Upper lobe of left lung (tissue), 6 donors: ENCODE measurements at regions not wholly inside any gene's neighbourhood (a gene's known extent, or its start where the extent isn't known, plus 50 kb on each side); places are given as distances from the start of the nearest gene placed in this dataset.

Experiments used
- ATAC-seq, 2 donors: fragments of 200-7000 bp; cut with Tn5 transposase; one replicate each; pipeline ENCODE4 v1.9.1; 2022; ENCODE audit warnings: mild to moderate bottlenecking in 2 of 2, moderate library complexity in 2 of 2; ENCODE audit not compliant: low FRiP score in 2 of 2
- DNase-seq, 2 donors: peaks; one replicate each; pipeline ENCODE4 v3.0.0-alpha.2; 2019 to 2020
- H3K27ac ChIP-seq, 4 donors: fragments of 200-600 bp; sonication (generic); one replicate each; pipeline ENCODE4 v1.5.1; 2016 to 2019
- H3K27me3 ChIP-seq, 4 donors: fragments of 200-600 bp; sonication (generic); one replicate each; pipeline ENCODE4 v1.5.1; 2017 to 2019
- H3K36me3 ChIP-seq, 4 donors: fragments of 200-600 bp; sonication (generic); one replicate each; pipeline ENCODE4 v1.5.1; 2016 to 2019
- H3K4me1 ChIP-seq, 4 donors: fragments of 200-600 bp; sonication (generic); one replicate each; pipeline ENCODE4 v1.5.1; 2018 to 2019
- H3K4me3 ChIP-seq, 4 donors: fragments of 200-600 bp; sonication (generic); one replicate each; pipeline ENCODE4 v1.5.1; 2017 to 2019; ENCODE audit warnings: mild to moderate bottlenecking in 2 of 4, moderate library complexity in 1 of 4
- H3K9me3 ChIP-seq, 4 donors: fragments of 200-600 bp; sonication (generic); one replicate each; pipeline ENCODE4 v1.5.1; 2018 to 2019
- CTCF ChIP-seq, 6 experiments: fragments of 450-650 bp in 4 of 6; fragments of 200-600 bp in 2 of 6; sonication (generic) in 2 of 6; IDR thresholded peaks; one replicate each; pipeline ENCODE4 v1.5.1; 2016 to 2019; ENCODE audit warnings: antibody characterized with exemption in 6 of 6
- EP300 ChIP-seq, 4 donors: sonication (generic); formaldehyde crosslinking; IDR thresholded peaks; one replicate each; pipeline ENCODE4 v1.5.1; 2017; ENCODE audit warnings: antibody characterized with exemption in 4 of 4, control low read depth in 2 of 4
- POLR2A ChIP-seq, 4 donors: fragments of 450-650 bp; IDR thresholded peaks; one replicate each; pipeline ENCODE4 v1.5.1; 2016 to 2017; ENCODE audit warnings: antibody characterized with exemption in 4 of 4, mild to moderate bottlenecking in 2 of 4
- POLR2AphosphoS5 ChIP-seq, 2 donors: sonication (generic); formaldehyde crosslinking; IDR thresholded peaks; one replicate each; pipeline ENCODE4 v1.5.1; 2017; ENCODE audit warnings: antibody characterized with exemption in 2 of 2
- WGBS, 2 donors: methylation state at CpG; one replicate each; pipeline ENCODE4 v1.1.5; 2017 to 2018; 5-methylcytosine and 5-hydroxymethylcytosine counted together
- donor health status: DM: no; HTN: no; CAD: no; lungs with moderate emphysema.
- donor health status: DM: no; HTN: yes; CAD: no; lungs with severe emphysema.

DNA sequence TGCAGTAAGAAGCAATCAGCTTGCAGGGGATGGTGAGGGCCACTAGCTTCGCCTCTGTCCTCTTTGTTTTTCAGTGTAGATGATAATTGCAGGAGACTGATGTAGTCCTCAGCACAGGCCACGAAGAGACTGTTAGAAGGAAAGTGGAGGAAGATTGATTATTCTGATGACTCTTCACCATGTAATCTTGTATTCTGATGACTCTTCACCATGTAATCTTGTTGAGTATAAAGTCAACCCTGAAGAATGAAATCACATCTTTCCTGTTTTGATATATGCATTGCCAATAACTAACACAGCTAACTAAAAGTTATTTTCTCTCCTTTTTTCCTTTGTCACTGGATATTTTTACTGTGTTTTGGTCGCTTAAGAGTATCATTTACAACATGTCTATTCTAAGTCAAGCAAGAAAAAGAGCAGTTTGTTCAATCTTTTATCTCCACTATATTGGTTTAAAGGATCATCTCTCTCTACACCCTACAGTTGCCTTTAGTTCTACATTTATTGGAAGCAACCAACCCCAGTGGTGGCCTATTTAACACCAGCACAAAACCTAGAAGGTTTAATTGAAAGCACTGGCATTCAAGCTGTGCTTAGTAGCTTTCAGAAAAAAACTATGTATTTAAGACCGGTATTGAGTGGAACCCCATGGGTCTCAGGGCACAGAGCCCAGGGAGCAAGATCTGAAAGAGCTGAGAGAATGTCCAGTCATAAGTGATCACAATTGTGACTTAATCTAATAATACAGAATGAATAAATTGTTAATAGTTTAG lies 107.2 kb upstream of the BTBD3 start:
- ATAC-seq, result peak in 1 of 2 donors; percentile 24
- WGBS, 2 donors, result 58 to 59% methylated on average over 4 of the region's 4 CpGs

DNA sequence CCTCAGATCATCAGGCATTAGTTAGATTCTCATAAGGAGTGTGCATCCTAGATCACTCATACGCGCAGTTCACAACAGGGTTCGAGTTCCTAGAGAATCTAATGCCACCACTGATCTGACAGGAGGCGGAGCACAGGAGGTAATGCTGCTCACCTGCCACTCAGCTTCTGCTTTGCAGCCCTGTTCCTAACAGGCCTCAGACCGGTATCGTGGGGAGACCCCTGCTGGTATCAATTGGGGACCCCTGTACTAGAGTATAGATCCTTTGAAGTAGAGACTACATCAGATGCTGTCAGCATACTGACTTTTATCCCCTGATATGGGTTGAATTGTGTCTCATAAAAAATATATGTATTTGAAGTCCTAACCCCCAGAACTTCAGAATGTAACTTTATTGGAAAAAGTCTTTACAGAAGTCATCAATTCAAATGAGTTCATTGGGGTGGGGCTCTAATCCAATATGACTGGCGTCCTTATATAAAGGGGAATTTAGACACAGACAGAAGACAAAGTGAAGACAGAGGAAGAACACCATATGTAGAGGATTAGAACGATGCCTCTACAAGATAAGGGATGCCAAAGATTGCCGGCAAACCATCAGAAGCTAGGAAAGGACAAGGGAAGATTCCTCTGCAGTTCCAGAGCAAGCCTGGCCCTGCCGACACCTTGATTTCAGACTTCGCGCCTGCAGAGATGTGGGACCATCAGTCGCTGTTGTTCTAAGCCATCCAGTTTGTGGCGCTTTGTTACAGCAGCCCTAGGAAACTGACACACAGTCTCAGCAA lies 104.4 kb upstream of the BTBD3 start:
- Histone ChIP-seq H3K36me3 (no peaks in the 10 kb centered on the region), H3K27me3 (no peaks in the 10 kb centered on the region), H3K4me3 (no peak overlapping the region), H3K27ac (no peak overlapping the region), H3K9me3 (no peaks in the 10 kb centered on the region), H3K4me1 (no peaks in the 10 kb centered on the region)
- DNase-seq (no peak), ATAC-seq (no peak)
- WGBS, 2 donors, result 93 to 95% methylated on average over 14 of the region's 14 CpGs
- TF ChIP-seq EP300 (IDR thresholded peaks at IDR 0.05) (no peak), CTCF (IDR thresholded peaks at IDR 0.05) (no peak), POLR2A (IDR thresholded peaks at IDR 0.05) (no peak), POLR2AphosphoS5 (IDR thresholded peaks at IDR 0.05) (no peak)

More for the DNA sequence above, 107.2 kb upstream of the BTBD3 start:
- Histone ChIP-seq H3K27ac (no peak overlapping the region), H3K4me1 (no peaks in the 10 kb centered on the region), H3K36me3 (no peaks in the 10 kb centered on the region), H3K27me3 (no peaks in the 10 kb centered on the region), H3K9me3 (no peaks in the 10 kb centered on the region), H3K4me3 (no peak overlapping the region)
- no peak for TF ChIP-seq EP300 (IDR thresholded peaks at IDR 0.05)
- TF ChIP-seq POLR2A (IDR thresholded peaks at IDR 0.05), result no peak
- TF ChIP-seq CTCF (IDR thresholded peaks at IDR 0.05), result no peak
- TF ChIP-seq POLR2AphosphoS5 (IDR thresholded peaks at IDR 0.05), result no peak
- no peak for DNase-seq

- Histone ChIP-seq H3K27me3 (no peaks in the 10 kb centered on the region), H3K36me3 (no peaks in the 10 kb centered on the region), H3K9me3 (no peaks in the 10 kb centered on the region), H3K4me1 (no peaks in the 10 kb centered on the region), H3K27ac (no peak overlapping the region), H3K4me3 (no peak overlapping the region)
- no peak for DNase-seq
- no peak for ATAC-seq
- WGBS, 2 donors, result 79 to 82% methylated on average over 3 of the region's 3 CpGs
- TF ChIP-seq EP300 (IDR thresholded peaks at IDR 0.05), result no peak
- no peak for TF ChIP-seq POLR2A (IDR thresholded peaks at IDR 0.05)
- no peak for TF ChIP-seq POLR2AphosphoS5 (IDR thresholded peaks at IDR 0.05)
- no peak for TF ChIP-seq CTCF (IDR thresholded peaks at IDR 0.05)
Measured at GRCh38 chr20:11814267-11814666, 103.4 kb upstream of the BTBD3 start.

GRCh38 chr20:11820838-11821237 lies 96.9 kb upstream of the BTBD3 start:
- 94 to 95% methylated on average over 1 of the region's 1 CpG for WGBS, 2 donors
- H3K27ac ChIP-seq, result no peak overlapping the region
- H3K27me3 ChIP-seq, result no peaks in the 10 kb centered on the region
- H3K36me3 ChIP-seq, result no peaks in the 10 kb centered on the region
- no peak overlapping the region for H3K4me3 ChIP-seq
- DNase-seq, result no peak
- no peaks in the 10 kb centered on the region for H3K9me3 ChIP-seq
- ATAC-seq, result no peak
- no peaks in the 10 kb centered on the region for H3K4me1 ChIP-seq
- TF ChIP-seq CTCF (IDR thresholded peaks at IDR 0.05), result no peak
- no peak for TF ChIP-seq POLR2A (IDR thresholded peaks at IDR 0.05)
- no peak for TF ChIP-seq EP300 (IDR thresholded peaks at IDR 0.05)
- no peak for TF ChIP-seq POLR2AphosphoS5 (IDR thresholded peaks at IDR 0.05)
